ENCODE measurements at regions not wholly inside any gene's neighbourhood (a gene's known extent, or its start where the extent isn't known, plus 50 kb on each side); places are given as distances from the start of the nearest gene placed in this dataset.
A peak's percentile ranks its signal among the peaks of the same experiment; 100 is the strongest.

DNA sequence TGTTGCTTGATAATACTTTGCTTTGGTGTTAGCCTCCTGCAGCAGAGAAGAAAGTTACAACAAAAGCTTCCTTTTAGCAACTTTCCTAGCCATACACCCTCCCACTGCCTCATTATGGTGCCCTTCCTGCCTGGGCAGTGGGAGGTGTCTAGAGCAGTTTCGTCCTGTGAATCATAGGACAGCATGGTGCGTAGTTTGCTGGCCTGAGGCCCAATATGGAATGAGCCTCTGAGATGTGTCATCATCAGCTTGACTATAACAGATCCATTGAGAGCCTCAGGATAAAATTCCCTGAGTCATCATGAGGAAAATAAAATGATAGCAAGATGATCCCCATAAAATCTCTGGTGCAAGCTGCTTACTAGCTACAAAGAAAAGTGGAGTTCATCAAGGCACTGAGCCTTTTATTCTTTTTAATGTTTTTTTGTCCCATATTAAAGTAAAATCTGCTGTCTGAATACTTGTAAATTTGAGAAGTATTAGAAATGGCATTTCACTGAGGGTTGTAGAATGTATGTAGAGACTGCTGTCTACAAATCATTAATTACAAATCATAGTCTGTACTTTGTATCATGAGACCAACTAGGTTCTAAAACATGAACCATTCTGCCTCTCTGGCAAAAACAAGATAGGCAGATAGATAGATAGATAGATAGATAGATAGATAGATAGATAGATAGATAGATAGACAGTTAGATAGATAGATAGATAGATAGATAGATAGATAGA, 303.0 kb upstream of the PDE4D start:
- DNase-seq (ENCODE audit: low read depth in 2 of 2): peak; percentile 73 to 94

DNA sequence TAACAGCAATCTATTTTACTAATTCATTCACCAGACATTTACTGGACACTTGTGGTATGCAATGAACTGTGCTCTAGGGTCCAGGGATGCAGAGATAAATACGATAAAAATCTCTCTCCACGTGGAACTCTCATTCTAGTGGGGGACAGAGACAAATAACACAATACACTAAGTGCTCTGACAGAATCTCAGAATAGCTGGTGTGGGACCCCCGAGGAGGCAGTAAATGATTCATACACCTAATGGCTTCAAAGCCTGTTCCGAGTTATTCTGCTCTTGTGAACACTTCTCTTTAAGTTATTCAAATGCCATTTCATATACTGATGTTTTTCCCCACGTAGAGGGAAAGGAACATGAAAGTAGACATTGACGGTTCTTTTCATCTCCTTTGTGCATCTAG, 302.0 kb upstream of the PDE4D start:
- DNase-seq (ENCODE audit: low read depth in 2 of 2): no peak

DNA sequence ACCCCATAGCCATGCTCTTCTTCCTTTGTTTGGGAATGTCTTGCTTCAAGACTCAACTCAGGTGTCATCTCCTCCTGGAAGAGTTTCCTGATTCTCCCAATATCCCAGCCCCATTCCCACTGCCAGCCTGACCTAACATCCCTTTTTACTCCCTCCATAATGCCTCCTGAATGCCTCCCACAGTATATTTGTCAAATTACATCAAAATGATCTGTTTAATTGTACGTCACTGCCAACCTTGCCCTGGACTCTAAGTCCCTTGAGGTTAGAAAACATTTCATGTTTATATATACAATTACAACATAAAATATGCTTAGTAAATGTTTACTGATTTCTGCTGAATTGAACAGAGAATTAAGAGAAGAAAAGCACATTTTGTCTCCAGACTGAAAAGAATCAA, 301.6 kb upstream of the PDE4D start:
- no peak for DNase-seq (ENCODE audit: low read depth in 2 of 2)

DNA sequence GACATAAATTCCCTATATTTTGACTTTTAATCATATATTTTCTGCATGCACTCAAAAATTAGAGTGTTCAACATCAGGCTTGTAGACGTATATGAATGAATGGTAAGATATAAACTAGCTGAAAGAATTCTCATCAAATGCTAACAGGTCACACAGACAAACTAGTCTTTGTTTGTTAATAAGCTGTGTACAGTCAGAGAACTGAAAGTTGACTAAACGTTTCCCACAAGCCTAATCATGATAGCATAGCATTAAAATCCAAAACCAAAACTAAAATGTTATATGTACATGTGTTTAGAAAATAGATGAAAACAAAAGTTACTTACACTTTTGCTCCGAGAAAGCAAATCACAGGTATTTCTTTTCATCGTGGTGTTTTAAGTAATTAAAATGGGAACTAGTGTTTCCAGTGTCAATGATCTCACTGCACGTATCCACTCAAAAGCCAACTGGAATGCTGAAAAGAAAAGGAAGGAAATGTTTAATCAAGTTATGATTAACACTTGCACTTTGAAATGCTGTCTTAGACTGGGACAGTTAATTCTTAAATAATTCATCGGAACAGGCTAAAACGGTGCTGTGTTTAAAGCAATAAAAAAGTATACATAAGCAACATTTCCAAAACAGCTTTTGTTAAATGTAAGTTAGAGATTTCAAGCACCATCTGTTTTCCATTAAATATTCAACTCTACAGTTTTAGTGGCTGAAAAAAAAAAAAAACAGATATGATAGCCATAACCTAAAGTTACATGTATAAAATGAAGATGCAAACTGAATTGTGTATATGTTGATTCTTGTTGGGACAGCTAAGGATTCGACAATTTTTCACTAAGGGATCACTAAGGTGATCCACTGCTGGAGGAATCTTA, 291.9 kb upstream of the PDE4D start:
- DNase-seq (ENCODE audit: low read depth in 2 of 2): no peak

DNA sequence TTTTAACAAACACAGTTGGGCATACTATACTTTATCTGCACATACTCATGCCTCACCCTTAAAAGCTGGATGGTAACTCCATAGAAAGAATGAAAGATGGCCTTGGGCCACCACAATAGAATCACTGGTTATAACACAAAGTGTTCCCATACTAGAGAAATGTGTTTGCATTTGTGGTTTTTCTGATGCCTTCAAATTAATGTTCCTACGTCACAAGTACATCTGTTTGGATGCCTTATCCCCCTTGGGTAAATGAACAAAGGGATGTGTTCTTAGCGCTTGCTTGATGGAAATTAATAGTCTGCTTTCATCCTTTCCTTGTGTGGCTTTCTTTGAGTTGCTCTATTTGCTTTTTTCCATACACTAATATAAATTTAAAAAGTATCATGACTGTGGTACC, 291.1 kb upstream of the PDE4D start:
- no peak for DNase-seq (ENCODE audit: low read depth in 2 of 2)

DNA sequence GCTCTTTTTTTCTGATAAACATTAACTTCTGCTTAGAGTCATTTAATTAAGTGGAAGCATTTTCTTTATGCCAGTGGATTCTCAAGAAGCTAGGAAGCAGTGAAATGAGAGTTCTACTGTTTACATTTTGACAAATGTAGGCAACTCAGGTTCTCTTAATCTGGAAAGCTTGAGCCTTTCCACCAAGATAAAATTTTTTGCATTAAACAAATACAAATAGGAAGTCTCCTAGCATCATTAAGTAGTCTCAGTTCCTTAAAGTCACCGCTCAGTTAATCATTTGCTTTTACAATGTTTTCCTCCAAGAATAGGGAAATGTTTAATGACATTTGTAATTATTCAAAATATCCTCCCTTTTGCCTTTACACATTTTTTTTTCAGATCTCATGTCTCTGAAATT, 290.4 kb upstream of the PDE4D start:
- no peak for DNase-seq (ENCODE audit: low read depth in 2 of 2)

DNA sequence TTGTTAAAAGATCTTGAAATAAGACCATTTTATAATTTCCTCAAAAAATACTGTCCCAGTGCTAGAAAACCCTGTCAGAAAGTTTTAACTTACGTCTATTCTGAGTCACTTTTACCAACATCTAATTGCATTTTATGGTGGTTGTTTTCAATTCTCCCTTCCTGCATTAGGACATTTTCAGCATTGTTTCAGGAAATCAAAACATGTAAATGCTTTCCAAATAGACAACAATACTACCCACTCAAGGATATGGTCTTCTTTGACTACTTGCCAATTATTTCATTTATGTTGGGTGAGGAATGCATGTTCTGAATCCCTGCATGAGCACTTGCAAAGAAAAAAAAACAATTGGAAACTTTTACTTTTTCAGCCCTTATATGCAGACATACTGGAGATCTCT, 284.6 kb upstream of the PDE4D start:
- DNase-seq (ENCODE audit: low read depth in 2 of 2): peak in 1 of 2 donors; percentile 52

DNA sequence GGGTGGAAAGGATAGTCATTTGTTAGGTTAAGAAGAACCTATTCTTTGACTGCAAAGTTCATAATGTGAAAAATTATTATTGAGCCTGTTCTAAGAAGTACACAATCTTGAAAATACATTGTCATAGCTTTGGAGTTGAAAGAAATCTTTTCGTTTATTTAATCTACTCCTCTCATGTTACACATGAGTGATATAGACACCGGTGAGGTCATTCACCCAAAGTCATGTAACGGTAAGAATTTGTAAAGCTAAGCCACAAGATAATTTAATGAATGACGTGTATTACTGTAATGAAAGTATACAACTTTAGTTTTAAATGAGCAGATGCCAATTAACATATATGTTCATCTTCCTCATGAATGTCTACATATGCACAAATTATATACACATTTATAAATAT, 284.1 kb upstream of the PDE4D start:
- DNase-seq (ENCODE audit: low read depth in 2 of 2): no peak

DNA sequence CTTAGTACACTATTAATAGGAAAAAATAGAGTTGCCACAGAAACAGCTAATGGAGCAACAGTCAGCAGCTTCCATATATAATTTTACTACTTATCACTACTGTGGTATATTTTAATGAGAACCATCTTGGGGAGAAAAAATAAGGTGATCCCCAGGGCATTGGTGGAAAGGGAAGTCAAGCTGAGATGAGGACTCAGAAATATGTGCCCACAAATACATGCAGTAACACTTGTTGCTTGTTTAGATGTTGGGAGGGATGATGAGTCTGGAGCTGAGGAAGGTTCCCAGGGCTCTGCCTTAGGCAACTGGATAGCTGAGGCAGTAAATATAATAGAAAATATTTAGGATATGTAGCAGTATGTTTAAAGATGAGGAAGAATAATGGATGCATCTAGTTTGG, 280.1 kb upstream of the PDE4D start:
- DNase-seq (ENCODE audit: low read depth in 2 of 2): no peak

DNA sequence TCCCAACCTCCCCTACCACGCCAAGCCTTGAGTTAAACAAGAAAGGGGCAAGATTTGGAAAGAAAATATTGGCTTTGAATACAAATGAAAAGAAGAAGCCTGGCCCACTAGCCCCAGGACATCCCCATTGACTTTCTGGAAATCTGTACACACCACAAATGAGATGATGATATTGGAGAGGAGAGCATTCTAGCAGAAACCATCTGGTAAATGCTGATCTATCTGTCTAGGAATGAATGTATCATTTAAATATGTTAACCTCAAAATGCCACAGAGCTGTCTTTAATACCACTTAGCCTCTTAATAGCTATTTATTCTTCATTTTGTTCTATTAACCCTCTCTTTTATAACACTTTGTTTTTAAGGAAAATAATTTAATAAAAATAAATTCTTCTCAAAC, 270.2 kb upstream of the PDE4D start:
- DNase-seq (ENCODE audit: low read depth in 2 of 2): no peak

DNA sequence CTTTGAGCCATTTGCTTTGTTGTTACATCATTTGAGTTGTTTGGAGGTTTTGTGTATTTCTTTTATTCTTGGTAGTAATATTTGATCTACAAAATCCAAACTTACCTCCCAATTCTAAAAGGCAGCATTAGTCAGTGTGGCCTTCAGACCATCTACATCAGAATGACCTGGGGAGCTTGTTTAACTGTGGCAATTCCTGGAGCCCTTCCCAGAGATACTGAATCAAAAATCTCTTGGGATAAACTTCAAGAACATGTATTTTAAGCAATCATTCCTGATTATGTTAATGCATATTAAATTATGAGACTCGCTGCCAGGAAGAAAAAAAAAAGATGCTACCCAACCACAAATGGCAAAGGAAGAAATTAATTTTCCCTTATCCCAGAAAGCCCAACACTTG, 268.9 kb upstream of the PDE4D start:
- DNase-seq (ENCODE audit: low read depth in 2 of 2): no peak

DNA sequence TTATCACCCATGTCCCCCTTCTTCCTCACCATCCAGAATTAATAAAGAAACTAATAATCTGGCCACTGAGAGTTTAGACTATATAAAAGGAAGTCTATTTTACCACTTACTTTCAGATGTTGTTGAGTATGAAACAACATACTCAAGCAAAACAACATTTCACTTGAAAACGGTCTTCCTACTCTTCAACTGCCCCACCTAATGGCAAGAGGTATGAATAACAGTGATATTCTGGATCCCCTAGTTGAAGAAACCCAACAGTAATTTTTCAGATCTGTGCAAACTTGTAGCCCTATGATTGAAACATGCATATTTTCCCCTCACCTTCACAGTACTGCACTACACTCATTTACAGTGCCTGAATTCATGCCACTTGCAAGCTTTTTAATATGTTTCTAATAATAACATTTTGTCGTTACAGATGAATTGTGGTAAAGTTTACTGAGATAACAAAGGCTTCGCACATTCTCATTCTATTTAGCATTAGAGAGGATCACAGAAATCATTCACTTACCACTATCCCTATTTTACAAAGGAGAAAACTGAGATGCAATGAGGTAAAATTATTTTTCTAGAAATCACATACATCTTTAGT, 267.9 kb upstream of the PDE4D start:
- peak; percentile 26 to 31 for DNase-seq (ENCODE audit: low read depth in 2 of 2)

DNA sequence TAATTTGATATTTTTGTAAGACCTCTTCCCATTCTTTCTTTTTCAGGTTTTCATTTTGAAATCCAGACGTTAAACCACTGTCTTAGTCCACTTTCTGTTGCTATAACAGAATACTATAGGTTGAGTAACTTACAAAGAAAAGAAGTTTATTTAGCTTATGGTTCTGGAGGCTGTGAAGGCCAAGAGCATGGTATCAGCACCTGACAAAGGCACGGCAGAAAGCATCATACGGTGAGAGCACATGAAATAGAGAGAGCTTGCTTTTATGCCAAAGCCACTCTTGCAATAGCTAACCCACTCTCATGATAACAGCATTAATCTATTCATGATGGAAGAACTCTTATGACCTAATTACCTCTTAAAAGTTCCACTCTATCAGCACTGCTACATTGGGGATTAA, 255.6 kb upstream of the PDE4D start:
- DNase-seq (ENCODE audit: low read depth in 2 of 2): no peak

DNA sequence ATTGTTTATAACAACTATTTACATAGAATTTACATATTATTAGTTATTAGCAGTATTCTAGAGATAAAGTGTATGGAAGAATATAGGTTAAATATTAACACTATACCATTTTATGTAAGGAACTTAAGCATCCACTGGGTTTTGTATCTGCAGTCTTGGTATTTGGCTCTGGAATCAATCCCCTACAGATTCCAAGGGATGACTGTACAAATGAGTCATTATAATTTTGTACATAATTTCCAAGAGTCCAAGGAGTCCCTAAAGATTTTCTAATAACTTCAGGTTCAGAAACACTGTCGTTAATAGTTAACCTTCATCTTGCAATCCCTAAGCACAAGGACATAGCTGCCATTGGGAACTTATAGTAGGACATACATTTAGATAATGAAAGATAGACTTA, 254.8 kb upstream of the PDE4D start:
- no peak for DNase-seq (ENCODE audit: low read depth in 2 of 2)

DNA sequence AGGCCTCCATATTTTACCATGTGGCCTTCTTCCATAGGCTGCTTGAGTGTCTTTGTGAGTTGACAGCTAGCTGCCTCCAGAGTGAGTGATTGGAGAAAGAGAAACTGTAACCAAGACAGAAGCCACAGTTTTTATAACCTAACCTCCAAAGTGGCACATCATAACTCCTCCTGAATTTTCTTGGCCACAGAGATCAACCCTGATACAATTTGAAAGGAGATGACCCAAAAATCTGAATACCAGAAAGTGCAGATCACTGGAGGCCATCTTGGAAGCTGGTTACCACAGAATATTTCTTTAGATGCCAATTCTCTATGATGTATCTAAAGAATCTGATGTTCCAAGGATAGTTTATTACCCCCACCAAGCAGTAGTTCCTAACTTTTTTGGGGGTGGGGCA, 254.3 kb upstream of the PDE4D start:
- DNase-seq (ENCODE audit: low read depth in 2 of 2): no peak

DNA sequence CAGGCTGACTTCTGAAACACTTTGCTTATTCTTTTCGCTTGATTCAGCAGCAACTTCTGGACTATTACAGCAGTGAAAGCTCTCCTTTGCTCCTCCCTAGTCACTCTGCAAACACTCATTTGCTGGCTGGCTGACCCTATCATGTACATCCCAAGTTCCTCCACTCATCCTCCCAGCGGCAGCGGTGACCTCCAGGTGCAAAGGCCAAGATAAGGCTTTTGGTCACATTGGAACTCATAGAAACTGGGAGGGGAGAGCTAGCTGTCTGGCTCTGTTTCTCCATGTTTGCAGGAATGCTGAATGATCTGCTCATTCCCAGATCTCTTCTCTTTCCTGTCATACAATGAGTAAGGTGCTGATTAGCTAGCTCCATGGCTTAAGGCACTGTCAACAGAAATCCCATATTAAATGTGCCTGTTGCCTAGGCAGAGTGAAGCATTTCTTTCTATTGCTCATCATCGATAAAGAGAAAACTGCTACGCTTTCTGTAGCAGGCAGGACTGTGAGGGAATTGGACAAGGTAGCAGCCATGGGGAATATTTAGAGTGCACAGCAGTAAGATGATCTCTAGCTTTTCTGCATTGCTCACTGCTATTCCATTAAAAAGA, 250.5 kb upstream of the PDE4D start:
- no peak for DNase-seq (ENCODE audit: low read depth in 2 of 2)

DNA sequence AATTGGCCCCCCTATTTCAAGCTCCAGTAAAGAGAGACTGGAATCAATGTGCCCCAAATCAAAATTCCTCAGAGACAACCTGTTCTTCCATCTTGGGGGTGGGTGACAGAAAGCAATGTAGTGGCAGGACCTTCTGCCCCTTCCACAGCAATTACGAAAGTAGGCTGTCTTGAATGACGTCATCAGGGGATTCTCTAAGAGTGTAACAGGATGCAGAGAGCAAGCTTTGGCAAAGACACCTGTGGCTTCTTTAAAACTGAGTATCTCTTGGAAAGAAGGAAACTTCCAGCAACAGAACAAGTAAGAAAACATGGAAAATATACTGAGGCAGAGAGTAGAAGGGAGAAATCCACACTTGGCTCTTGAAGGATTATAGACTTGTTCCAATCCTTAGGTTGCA, 247.6 kb upstream of the PDE4D start:
- DNase-seq (ENCODE audit: low read depth in 2 of 2): no peak

DNA sequence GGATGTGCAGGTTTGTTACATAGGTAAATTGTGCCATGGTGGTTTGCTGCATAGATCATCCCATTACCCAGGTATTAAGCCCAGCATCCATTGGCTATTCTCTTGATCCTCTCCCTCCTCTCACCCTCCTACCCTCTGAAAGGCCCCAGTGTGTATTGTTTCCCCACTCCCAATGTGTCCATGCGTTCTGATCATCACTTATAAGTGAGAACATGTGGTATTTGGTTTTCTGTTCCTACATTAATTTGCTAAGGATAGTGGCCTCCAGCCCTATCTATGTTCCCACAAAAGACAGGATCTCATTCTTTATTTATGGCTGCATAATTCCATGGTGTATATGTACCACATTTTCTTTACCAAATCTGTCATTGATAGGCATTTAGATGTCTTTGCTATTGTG, 243.3 kb upstream of the PDE4D start:
- no peak for DNase-seq (ENCODE audit: low read depth in 2 of 2)

DNA sequence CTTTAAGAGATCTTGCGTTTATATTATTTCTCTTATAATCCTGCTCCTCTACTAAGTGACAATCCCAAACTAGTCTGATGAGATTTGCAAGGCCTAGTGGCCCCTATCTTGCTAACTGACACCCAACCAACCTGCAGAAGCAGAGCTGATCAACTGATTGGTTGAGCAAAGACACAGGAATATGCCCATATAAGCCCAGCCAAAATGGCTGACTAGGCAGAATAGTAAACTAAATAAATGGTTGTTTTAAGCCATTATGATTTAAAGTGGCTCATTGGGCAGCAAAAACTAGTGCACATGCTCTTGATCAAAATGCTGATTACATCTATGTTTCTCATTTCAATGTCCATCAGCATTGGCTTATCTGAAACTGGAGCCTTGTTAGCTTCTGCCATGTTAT, 238.0 kb upstream of the PDE4D start:
- no peak for DNase-seq (ENCODE audit: low read depth in 2 of 2)

DNA sequence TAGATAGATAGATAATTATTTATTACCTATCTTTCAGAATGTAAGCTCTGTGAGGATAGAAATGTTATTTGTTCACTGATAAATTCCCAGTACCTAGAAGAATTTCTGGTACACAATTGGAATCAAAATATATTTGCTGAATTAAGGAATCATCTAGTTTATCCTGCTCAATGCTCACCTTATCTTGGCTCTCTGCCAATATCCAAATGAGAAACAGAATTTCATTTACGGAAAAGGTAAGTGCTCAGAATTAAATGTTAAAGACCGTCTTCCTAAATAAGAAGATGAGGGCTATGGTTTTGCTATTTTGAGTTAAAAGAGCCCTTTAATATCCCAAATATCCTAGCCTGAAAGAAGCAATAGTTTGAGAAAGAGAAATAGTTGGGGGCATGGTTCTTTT, 232.1 kb upstream of the PDE4D start:
- no peak for DNase-seq (ENCODE audit: low read depth in 2 of 2)

DNA sequence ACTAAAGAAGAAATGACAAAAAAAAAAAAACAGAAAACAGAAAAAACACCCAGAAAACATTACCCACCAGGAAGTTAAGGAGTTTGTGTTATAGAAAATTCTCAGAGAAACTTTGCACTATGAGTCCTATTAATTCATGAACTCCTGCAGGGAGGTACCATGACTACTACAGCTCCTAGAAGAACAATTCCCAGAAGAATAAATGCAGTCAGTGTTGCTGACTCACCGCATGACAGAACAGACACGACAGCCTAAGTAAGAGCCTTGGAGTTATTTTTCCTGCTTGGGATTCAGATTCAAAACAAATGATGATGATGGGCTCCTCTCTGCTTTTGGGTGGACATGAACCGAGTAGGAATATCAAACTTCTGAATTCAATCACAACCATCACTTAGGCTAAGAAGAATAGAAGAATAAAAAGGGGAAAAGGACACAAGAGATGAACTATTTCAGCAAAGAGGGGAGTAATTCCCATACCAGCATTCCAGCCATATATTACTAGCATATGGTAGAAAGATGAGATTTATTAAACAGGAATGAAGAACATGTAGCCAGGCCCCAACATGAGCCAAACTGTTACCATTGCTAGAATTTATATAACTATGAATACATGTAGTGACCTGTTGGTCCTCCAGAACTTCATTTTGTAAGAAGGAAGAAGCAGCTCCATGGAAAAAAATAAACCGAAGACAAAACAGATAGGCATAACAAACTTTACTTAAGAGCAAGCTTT, 209.6 kb upstream of the PDE4D start:
- DNase-seq (ENCODE audit: low read depth in 2 of 2): no peak

DNA sequence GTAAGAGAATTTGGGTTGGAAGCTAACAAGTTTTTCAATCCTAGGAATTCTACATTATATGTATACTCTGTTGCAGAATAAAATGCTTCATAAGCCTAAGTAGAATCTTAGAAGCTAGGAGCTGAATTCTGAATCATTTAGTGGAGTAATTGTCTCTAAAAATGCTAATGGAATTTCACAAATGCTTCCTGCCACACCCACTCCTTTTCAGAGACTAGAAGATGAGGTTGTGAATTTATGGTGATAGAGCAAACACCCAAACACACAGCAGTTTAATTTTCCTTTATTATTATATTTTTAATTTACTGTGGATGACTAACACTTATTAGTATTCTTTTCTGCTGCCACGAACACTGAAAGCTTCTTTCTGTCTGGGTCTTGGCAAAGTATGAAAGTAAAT, 208.0 kb upstream of the PDE4D start:
- DNase-seq (ENCODE audit: low read depth in 2 of 2): no peak
